Peyer's patch (tissue), 4 donors: ENCODE measurements at regions not wholly inside any gene's neighbourhood (a gene's known extent, or its start where the extent isn't known, plus 50 kb on each side); places are given as distances from the start of the nearest gene placed in this dataset.

Experiments used
- DNase-seq, 3 donors: peaks; one replicate each; pipeline ENCODE4 v3.0.0-alpha.2; 2017 to 2019
- H3K27ac ChIP-seq, 4 donors: fragments of 200-600 bp; sonication (generic); one replicate each; pipeline ENCODE4 v1.5.1; 2016 to 2019
- H3K27me3 ChIP-seq, 2 donors: fragments of 200-600 bp; sonication (generic); one replicate each; pipeline ENCODE4 v1.5.1; 2019
- H3K36me3 ChIP-seq, 3 donors: fragments of 200-600 bp; sonication (generic); one replicate each; pipeline ENCODE4 v1.5.1; 2016 to 2019
- H3K4me1 ChIP-seq, 4 donors: fragments of 200-600 bp; sonication (generic); one replicate each; pipeline ENCODE4 v1.5.1; 2016 to 2019
- H3K4me3 ChIP-seq, 4 donors: fragments of 200-600 bp; sonication (generic); 1 replicate in 3 of 4; 2 replicates in 1 of 4; pipeline ENCODE4 v1.5.1; 2016 to 2019; ENCODE audit warnings: mild to moderate bottlenecking in 1 of 4
- H3K9me3 ChIP-seq, 4 donors: fragments of 200-600 bp; sonication (generic); one replicate each; pipeline ENCODE4 v1.5.1; 2016 to 2019; ENCODE audit warnings: mild to moderate bottlenecking in 1 of 4
- POLR2A ChIP-seq, 2 donors: fragments of 450-650 bp; IDR thresholded peaks; one replicate each; pipeline ENCODE4 v1.5.1; 2017; ENCODE audit warnings: antibody characterized with exemption in 2 of 2, mild to moderate bottlenecking in 2 of 2, moderate library complexity in 2 of 2
- TF ChIP-seq, protein P1 (sequence below), 6 experiments: fragments of 450-650 bp in 4 of 6; fragments of 200-600 bp in 2 of 6; sonication (generic) in 1 of 6; IDR thresholded peaks; one replicate each; pipeline ENCODE4 v1.5.1; 2017 to 2019; ENCODE audit warnings: antibody characterized with exemption in 6 of 6, mild to moderate bottlenecking in 3 of 6, moderate library complexity in 1 of 6

DNA sequence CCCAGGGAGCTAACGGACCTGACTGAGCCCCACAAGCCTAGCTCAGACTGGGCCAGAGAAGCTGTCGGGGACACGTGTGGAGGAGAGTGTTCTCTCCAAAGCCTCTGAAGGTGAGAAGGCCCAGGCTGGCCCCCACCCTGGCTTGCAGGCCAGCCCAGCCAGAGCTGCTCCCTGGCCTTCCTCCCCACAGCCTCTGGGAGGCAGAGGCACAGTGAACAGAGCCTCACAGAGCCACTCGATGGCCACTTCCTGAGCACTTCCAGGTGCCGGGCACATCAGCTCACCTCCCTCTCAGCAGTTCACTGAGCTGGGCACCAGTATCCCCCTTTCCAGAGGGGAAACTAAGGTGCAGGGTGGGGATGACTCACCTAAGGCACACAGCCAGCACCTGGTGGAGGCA is 109.4 kb upstream of the LINGO1 start:
- no peak for DNase-seq
- Histone ChIP-seq H3K4me1 (no peaks in the 10 kb centered on the region), H3K27me3 (no peaks in the 10 kb centered on the region), H3K27ac (no peak overlapping the region), H3K4me3 (no peak overlapping the region), H3K36me3 (no peaks in the 10 kb centered on the region), H3K9me3 (no peaks in the 10 kb centered on the region)
- no peak for TF ChIP-seq POLR2A (IDR thresholded peaks at IDR 0.05)
- TF ChIP-seq, protein P1, sequence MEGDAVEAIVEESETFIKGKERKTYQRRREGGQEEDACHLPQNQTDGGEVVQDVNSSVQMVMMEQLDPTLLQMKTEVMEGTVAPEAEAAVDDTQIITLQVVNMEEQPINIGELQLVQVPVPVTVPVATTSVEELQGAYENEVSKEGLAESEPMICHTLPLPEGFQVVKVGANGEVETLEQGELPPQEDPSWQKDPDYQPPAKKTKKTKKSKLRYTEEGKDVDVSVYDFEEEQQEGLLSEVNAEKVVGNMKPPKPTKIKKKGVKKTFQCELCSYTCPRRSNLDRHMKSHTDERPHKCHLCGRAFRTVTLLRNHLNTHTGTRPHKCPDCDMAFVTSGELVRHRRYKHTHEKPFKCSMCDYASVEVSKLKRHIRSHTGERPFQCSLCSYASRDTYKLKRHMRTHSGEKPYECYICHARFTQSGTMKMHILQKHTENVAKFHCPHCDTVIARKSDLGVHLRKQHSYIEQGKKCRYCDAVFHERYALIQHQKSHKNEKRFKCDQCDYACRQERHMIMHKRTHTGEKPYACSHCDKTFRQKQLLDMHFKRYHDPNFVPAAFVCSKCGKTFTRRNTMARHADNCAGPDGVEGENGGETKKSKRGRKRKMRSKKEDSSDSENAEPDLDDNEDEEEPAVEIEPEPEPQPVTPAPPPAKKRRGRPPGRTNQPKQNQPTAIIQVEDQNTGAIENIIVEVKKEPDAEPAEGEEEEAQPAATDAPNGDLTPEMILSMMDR (IDR thresholded peaks at IDR 0.05): no peak

DNA sequence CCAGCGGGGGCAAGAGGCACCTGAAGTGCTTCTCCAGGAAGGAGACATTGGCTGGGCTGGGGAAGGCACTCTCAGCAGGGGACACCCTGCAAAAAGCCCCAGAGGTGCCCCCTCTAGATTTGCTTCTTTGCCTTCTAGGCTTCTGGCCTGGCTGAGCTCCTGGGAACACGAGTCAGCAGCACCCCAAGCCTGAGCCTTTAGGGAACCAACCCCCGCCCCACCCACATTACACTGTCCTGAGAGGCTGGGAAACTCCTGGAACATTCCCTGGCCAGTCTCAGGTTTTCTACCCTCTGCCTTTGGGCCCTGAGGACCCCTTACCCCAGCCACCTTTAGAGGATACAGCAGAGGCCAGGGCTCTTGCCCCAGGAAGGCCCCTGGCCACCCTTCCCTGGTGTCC is 108.4 kb upstream of the LINGO1 start:
- H3K27me3 ChIP-seq: no peaks in the 10 kb centered on the region
- H3K36me3 ChIP-seq: no peaks in the 10 kb centered on the region
- no peaks in the 10 kb centered on the region for H3K4me1 ChIP-seq
- no peak for DNase-seq
- H3K9me3 ChIP-seq: no peaks in the 10 kb centered on the region
- no peak overlapping the region for H3K4me3 ChIP-seq
- no peak overlapping the region for H3K27ac ChIP-seq
- TF ChIP-seq POLR2A (IDR thresholded peaks at IDR 0.05): no peak
- TF ChIP-seq, protein P1 (IDR thresholded peaks at IDR 0.05): no peak

DNA sequence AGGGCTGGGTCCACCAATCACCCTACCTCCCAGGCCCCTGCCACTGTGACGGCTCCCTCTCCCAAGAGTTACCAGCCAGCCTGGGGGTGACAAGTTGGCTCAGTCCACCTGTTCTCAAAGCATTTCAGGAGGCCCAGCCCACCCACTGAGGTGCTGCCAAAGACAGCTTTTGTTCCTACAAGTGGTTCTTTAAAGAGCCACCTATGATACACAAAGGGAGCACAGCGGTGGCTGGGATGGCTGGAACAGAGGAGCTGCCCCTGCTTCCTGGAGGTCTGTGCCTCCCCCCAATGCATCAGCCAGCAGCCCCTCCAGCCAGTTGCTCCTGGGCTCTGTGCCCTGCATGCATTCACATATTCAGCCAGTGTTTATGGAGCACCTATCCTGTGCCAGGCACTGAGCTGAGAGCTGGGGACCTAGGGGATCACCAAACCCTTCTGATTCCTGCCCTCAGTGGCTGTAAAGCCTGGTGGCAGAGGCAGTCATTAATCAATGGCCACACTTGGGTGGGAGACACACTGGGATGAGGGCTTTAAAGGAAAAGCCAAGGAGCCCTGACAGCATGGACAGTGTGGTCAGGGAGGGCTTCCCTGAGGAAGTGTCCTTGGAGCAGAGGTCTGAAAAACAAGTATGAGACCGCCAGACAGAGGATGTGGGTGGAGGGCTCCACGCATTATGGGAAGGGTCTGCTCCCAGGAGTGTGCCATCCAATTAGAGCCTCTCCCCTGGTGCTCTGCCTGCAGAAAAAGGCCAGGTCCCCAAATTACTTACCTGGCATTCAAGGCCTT is 107.1 kb upstream of the LINGO1 start:
- H3K9me3 ChIP-seq: no peaks in the 10 kb centered on the region
- H3K36me3 ChIP-seq: no peaks in the 10 kb centered on the region
- no peaks in the 10 kb centered on the region for H3K4me1 ChIP-seq
- H3K27ac ChIP-seq: no peak overlapping the region
- TF ChIP-seq POLR2A (IDR thresholded peaks at IDR 0.05): no peak
- TF ChIP-seq, protein P1 (IDR thresholded peaks at IDR 0.05): no peak
- no peak for DNase-seq
- H3K4me3 ChIP-seq: no peak overlapping the region
- no peaks in the 10 kb centered on the region for H3K27me3 ChIP-seq

DNA sequence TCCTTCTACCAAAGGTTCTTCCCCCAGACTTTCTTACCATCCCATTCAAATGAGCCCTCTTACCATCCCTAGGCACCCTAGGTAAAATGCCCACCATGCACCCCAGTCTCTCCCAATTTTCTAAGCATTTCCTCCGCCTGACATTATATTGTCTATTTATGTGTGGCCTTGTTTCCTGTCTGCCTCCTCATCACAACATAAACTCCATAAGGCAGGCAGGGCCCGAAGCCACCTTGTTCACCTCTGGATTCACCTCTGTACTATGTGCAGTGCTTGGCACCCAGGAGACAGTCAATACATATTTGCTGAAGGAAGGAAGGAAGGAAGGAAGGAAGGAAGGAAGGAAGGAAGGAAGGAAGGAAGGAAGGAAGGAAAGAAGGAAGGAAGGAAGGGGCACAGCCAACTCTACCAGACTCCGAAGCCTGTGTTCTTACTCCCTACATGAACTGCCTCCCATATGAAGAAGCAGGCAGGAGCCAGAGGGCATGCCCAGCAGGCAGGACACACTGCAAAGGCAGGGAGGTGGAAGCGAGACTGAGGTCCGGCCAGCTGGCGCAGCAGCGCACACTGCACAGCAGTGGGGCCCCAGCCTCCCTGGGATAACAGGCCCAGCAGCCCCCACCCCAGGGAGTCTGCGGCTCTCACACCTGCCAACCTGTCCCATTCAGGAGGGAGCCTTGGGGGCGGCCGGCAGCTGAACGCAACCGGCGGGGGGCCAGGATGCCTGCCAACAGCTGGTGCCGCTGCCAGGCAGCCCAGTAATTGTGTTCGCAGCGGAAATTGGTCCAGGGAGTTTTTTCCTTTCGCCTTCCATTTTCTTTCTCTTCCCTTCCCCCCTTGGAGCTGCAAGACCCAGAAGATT is 106.0 kb upstream of the LINGO1 start:
- H3K4me1 ChIP-seq: no peaks in the 10 kb centered on the region
- H3K36me3 ChIP-seq: no peaks in the 10 kb centered on the region
- no peak overlapping the region for H3K27ac ChIP-seq
- no peak for TF ChIP-seq POLR2A (IDR thresholded peaks at IDR 0.05)
- TF ChIP-seq, protein P1 (IDR thresholded peaks at IDR 0.05): no peak
- no peak overlapping the region for H3K4me3 ChIP-seq
- no peaks in the 10 kb centered on the region for H3K9me3 ChIP-seq
- H3K27me3 ChIP-seq: no peaks in the 10 kb centered on the region
- no peak for DNase-seq

DNA sequence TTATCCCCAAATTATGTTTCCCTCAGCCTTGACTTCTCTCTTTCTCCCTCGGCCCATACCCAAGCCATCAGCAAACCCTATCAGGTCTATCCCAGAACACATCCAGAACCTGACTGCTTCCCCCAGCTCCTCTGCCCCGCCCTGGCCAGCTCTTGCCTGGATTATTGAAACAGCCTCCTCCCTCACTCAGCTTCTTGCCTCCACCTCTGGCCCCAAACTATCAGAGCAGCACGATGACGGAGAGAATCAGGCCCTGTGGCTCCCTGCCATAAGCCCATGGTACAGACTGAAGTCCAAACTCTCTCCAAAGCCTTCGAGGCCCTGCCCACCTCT is 105.3 kb upstream of the LINGO1 start:
- H3K9me3 ChIP-seq: no peaks in the 10 kb centered on the region
- no peak for DNase-seq
- no peaks in the 10 kb centered on the region for H3K27me3 ChIP-seq
- no peak for TF ChIP-seq POLR2A (IDR thresholded peaks at IDR 0.05)
- TF ChIP-seq, protein P1 (IDR thresholded peaks at IDR 0.05): no peak
- no peaks in the 10 kb centered on the region for H3K4me1 ChIP-seq
- H3K4me3 ChIP-seq: no peak overlapping the region
- H3K27ac ChIP-seq: no peak overlapping the region
- H3K36me3 ChIP-seq: no peaks in the 10 kb centered on the region
